Suprapubic skin (tissue), 4 donors: ENCODE measurements at regions not wholly inside any gene's neighbourhood (a gene's known extent, or its start where the extent isn't known, plus 50 kb on each side); places are given as distances from the start of the nearest gene placed in this dataset.

Experiments
- DNase-seq, 2 donors: peaks; one replicate each; pipeline ENCODE4 v3.0.0-alpha.2; 2019; ENCODE audit warnings: low spot score in 2 of 2
- H3K27ac ChIP-seq: fragments of 200-600 bp; sonication (generic); one replicate; pipeline ENCODE4 v1.5.1; 2019
- H3K27me3 ChIP-seq: fragments of 200-600 bp; sonication (generic); one replicate; pipeline ENCODE4 v1.5.1; 2019
- H3K36me3 ChIP-seq: fragments of 200-600 bp; sonication (generic); one replicate; pipeline ENCODE4 v1.5.1; 2019
- H3K4me1 ChIP-seq: fragments of 200-600 bp; sonication (generic); one replicate; pipeline ENCODE4 v1.5.1; 2019
- H3K4me3 ChIP-seq: fragments of 200-600 bp; sonication (generic); one replicate; pipeline ENCODE4 v1.5.1; 2019; ENCODE audit warnings: mild to moderate bottlenecking
- H3K9me3 ChIP-seq: fragments of 200-600 bp; sonication (generic); one replicate; pipeline ENCODE4 v1.5.1; 2019
- EP300 ChIP-seq: sonication (generic); formaldehyde crosslinking; IDR thresholded peaks from one replicate; pipeline ENCODE4 v1.6.1; 2017; ENCODE audit warnings: antibody characterized with exemption
- POLR2A ChIP-seq, 2 donors: fragments of 450-650 bp; IDR thresholded peaks; one replicate each; pipeline ENCODE4 v1.6.1; 2017; ENCODE audit warnings: antibody characterized with exemption in 2 of 2, mild to moderate bottlenecking in 2 of 2, moderate library complexity in 2 of 2
- POLR2AphosphoS5 ChIP-seq, 3 donors: sonication (generic); formaldehyde crosslinking; IDR thresholded peaks; one replicate each; pipeline ENCODE4 v1.6.1; 2017; ENCODE audit warnings: antibody characterized with exemption in 3 of 3
- WGBS: methylation state at CpG from one replicate; pipeline ENCODE4 v1.1.5; 2018; 5-methylcytosine and 5-hydroxymethylcytosine counted together
- TF ChIP-seq, protein P1 (sequence below), 2 donors: fragments of 200-600 bp in 1 of 2; fragments of 450-650 bp in 1 of 2; sonication (generic) in 1 of 2; IDR thresholded peaks; one replicate each; pipeline ENCODE4 v1.5.1; 2016 to 2019; ENCODE audit warnings: antibody characterized with exemption in 2 of 2, mild to moderate bottlenecking in 1 of 2, moderate library complexity in 1 of 2

DNA sequence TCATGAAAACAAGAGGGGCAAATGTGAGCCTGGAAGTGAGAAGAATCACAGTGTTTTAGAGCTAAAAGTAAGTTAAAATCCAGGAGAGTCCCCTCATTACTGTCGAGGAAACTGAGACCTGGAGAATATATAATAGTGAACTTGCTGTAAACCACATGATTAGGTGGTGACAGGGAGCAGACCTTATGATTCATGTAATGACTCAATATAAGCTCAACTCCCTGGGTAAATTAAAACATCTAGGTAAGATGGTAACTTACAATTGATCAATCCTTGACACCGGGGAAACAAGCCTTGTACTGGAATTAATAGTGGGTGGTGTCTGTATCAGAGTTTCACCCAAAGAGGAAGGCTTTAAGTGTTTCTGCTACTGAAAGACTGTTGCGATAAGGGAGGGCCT lies 269.3 kb downstream of the SNAPC1 start:
- WGBS, result 88% methylated on average over 3 of the region's 3 CpGs
- TF ChIP-seq POLR2AphosphoS5 (IDR thresholded peaks at IDR 0.05) (no peak), EP300 (no peak), POLR2A (IDR thresholded peaks at IDR 0.05) (no peak)
- TF ChIP-seq, protein P1, sequence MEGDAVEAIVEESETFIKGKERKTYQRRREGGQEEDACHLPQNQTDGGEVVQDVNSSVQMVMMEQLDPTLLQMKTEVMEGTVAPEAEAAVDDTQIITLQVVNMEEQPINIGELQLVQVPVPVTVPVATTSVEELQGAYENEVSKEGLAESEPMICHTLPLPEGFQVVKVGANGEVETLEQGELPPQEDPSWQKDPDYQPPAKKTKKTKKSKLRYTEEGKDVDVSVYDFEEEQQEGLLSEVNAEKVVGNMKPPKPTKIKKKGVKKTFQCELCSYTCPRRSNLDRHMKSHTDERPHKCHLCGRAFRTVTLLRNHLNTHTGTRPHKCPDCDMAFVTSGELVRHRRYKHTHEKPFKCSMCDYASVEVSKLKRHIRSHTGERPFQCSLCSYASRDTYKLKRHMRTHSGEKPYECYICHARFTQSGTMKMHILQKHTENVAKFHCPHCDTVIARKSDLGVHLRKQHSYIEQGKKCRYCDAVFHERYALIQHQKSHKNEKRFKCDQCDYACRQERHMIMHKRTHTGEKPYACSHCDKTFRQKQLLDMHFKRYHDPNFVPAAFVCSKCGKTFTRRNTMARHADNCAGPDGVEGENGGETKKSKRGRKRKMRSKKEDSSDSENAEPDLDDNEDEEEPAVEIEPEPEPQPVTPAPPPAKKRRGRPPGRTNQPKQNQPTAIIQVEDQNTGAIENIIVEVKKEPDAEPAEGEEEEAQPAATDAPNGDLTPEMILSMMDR (IDR thresholded peaks at IDR 0.05), result no peak

DNA sequence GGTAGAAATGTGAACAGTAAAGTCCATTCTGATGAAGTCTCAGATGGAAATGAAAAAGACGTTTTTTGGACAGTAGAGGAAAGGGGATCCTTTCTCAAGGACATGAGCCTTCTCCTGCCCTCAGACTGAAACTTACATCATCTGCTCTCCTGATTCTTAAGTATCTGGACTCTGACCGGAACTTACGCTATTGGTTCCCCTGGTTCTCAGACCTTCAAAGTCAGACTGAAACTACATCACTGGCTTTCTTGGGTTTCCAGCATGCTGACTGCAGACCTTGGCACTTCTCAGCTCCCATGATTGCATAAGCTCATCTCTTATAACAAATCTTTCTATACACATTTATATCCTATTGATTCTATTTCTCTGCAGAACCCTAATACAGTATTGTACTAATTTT lies 291.0 kb downstream of the SNAPC1 start:
- no peaks in the 10 kb centered on the region for H3K9me3 ChIP-seq
- TF ChIP-seq, protein P1 (IDR thresholded peaks at IDR 0.05), result no peak
- TF ChIP-seq POLR2A (IDR thresholded peaks at IDR 0.05) (no peak), POLR2AphosphoS5 (IDR thresholded peaks at IDR 0.05) (no peak), EP300 (no peak)
- H3K27me3 ChIP-seq, result no peaks in the 10 kb centered on the region
- no peak overlapping the region for H3K4me3 ChIP-seq
- WGBS, result 70% methylated on average over 3 of the region's 3 CpGs
- H3K27ac ChIP-seq, result no peak overlapping the region
- DNase-seq, result no peak
- H3K4me1 ChIP-seq, result no peaks in the 10 kb centered on the region
- no peaks in the 10 kb centered on the region for H3K36me3 ChIP-seq

More for the DNA sequence above, 269.3 kb downstream of the SNAPC1 start:
- no peak overlapping the region for H3K27ac ChIP-seq
- H3K27me3 ChIP-seq, result no peaks in the 10 kb centered on the region
- no peak overlapping the region for H3K4me3 ChIP-seq
- H3K9me3 ChIP-seq, result no peaks in the 10 kb centered on the region
- H3K36me3 ChIP-seq, result no peaks in the 10 kb centered on the region
- no peak for DNase-seq
- H3K4me1 ChIP-seq, result no peaks in the 10 kb centered on the region

DNA sequence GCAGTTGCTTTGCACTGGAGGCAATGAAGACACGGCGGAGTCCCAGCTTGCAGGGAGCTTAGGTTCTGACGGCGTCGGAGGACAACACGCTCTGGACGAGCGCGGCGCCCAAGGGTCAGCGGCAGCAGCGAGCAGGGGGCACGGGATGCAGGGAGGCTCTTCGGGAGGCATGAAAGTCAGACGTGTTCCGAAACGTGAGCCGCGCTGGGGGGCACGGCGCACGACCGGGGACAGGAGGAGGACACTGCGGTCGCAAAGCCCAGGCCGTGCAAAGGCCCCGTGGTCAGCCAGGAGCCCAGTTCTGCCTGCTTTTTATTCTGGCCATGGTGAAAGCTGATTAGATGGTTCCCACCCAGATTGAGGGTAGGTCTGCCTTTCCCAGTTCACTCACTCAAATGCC lies 294.6 kb downstream of the SNAPC1 start:
- Histone ChIP-seq H3K27me3 (no peaks in the 10 kb centered on the region), H3K9me3 (no peaks in the 10 kb centered on the region), H3K4me3 (no peak overlapping the region), H3K36me3 (no peaks in the 10 kb centered on the region), H3K4me1 (no peaks in the 10 kb centered on the region), H3K27ac (no peak overlapping the region)
- TF ChIP-seq EP300 (no peak), POLR2A (IDR thresholded peaks at IDR 0.05) (no peak), POLR2AphosphoS5 (IDR thresholded peaks at IDR 0.05) (no peak)
- TF ChIP-seq, protein P1 (IDR thresholded peaks at IDR 0.05), result no peak
- DNase-seq, result no peak
- WGBS, result 97% methylated on average over 27 of the region's 27 CpGs

DNA sequence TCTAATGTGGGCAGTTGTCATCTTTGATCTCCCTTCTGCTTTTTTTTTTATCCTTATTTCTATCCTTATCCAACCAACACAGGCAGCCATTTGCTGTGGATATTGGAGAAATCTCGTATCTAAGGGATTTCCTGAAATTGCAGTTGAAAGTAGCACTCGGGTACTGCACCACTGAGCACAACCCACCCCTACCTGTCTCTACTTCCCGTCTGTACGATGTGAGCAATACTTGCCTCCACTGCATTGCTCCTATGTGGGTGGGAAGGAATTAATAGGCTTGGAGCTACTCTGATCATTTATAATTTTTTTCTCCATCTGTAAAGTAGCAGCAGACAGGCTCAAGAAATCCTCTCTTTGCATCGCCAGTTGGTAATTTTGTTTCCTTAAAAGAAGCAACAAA lies 300.4 kb downstream of the SNAPC1 start:
- no peak for DNase-seq
- TF ChIP-seq EP300, result no peak
- no peak for TF ChIP-seq POLR2AphosphoS5 (IDR thresholded peaks at IDR 0.05)
- TF ChIP-seq POLR2A (IDR thresholded peaks at IDR 0.05), result no peak
- H3K36me3 ChIP-seq, result no peaks in the 10 kb centered on the region
- WGBS, result 81% methylated on average over 5 of the region's 5 CpGs
- H3K4me1 ChIP-seq, result no peaks in the 10 kb centered on the region
- no peak overlapping the region for H3K27ac ChIP-seq
- no peak overlapping the region for H3K4me3 ChIP-seq
- H3K9me3 ChIP-seq, result no peaks in the 10 kb centered on the region
- no peaks in the 10 kb centered on the region for H3K27me3 ChIP-seq

DNA sequence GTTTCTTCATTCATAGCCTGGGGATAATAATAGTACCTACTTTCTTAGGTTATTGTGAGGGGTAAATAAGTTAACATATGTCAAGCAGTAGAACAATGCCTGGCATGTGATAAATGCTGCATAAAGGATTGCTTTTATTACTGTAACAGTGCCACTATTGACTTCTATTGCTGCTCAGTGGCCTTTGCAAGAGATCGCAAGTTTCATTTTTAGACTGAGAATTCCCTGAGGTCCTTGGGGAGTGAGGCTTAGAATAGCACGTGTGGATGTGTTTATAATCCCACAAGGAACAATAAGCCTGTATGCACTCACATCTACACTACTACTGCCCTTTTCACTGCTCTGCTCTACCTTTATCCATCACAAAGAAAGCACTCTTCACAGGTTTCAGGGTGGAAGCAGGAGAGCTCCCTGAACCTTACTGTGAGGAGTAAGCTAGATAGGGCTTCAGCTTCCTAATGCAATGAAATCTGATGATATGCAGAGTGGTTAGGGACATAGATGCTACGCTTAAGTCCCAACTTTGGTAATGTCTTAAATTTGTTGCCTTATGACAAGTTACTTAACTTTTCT lies 302.6 kb downstream of the SNAPC1 start:
- Histone ChIP-seq H3K9me3 (no peaks in the 10 kb centered on the region), H3K27me3 (no peaks in the 10 kb centered on the region), H3K36me3 (no peaks in the 10 kb centered on the region), H3K4me3 (no peak overlapping the region), H3K4me1 (no peaks in the 10 kb centered on the region), H3K27ac (no peak overlapping the region)
- no peak for TF ChIP-seq POLR2AphosphoS5 (IDR thresholded peaks at IDR 0.05)
- 55% methylated on average over 3 of the region's 3 CpGs for WGBS
- DNase-seq, result no peak

DNA sequence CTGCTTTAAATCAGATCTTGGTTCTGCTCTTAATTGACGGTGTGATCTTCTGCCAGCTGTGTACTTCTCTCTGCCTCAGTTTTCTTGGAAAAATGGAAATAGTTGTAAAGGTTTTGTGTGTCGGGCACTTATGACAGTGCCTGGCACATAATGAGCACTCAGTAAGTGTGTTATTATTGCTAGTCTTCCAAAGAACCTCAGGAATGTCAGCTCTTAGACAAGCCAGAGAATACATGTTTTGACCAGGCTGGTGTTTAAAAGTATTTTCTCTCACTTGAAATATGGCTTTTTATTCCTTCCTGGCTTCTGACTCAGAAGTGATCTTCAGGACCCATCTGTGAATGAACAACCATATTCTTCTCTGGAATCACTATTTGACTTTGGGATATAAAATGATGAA lies 304.1 kb downstream of the SNAPC1 start:
- no peak for TF ChIP-seq EP300
- no peak for TF ChIP-seq POLR2A (IDR thresholded peaks at IDR 0.05)
- TF ChIP-seq, protein P1 (IDR thresholded peaks at IDR 0.05), result no peak
- no peak for TF ChIP-seq POLR2AphosphoS5 (IDR thresholded peaks at IDR 0.05)
- Histone ChIP-seq H3K36me3 (no peaks in the 10 kb centered on the region), H3K4me1 (no peaks in the 10 kb centered on the region), H3K27me3 (no peaks in the 10 kb centered on the region), H3K9me3 (no peaks in the 10 kb centered on the region), H3K27ac (no peak overlapping the region), H3K4me3 (no peak overlapping the region)
- WGBS, result 58% methylated on average over 2 of the region's 2 CpGs
- no peak for DNase-seq
